GM12865 (cell line): ENCODE measurements at regions not wholly inside any gene's neighbourhood (a gene's known extent, or its start where the extent isn't known, plus 50 kb on each side); places are given as distances from the start of the nearest gene placed in this dataset.

ENCODE experiments used
- DNase-seq: peaks from one replicate; pipeline ENCODE4 v3.0.0; 2010; ENCODE audit warnings: low read depth
- H3K4me3 ChIP-seq: 2 replicates; pipeline ENCODE4 v1.5.1; 2011; ENCODE audit warnings: mild to moderate bottlenecking, low read depth, low read length, control low read depth
- CTCF ChIP-seq: IDR thresholded peaks from 2 replicates; pipeline ENCODE4 v1.5.1; 2011; ENCODE audit warnings: low read length, control low read depth, low read depth, inconsistent platforms; ENCODE audit not compliant: insufficient read depth; ENCODE audit errors: missing control alignments

- no peak for DNase-seq
- no peak overlapping the region for H3K4me3 ChIP-seq
- no peak for TF ChIP-seq CTCF
These were observed 1049.3 kb downstream of the NTRK3 start for GRCh38 chr15:87207251-87207650.

GRCh38 chr15:87201986-87202385 is 1054.6 kb downstream of the NTRK3 start:
- no peak for TF ChIP-seq CTCF
- DNase-seq, result no peak
- no peak overlapping the region for H3K4me3 ChIP-seq

- DNase-seq, result no peak
- H3K4me3 ChIP-seq, result no peak overlapping the region
- TF ChIP-seq CTCF, result no peak
These were observed 1056.4 kb downstream of the NTRK3 start for GRCh38 chr15:87200149-87200548.

- DNase-seq, result no peak
- no peak for TF ChIP-seq CTCF
- H3K4me3 ChIP-seq, result no peak overlapping the region
These were observed 1058.6 kb downstream of the NTRK3 start for GRCh38 chr15:87197981-87198380.

GRCh38 chr15:87196498-87196897 is 1060.0 kb downstream of the NTRK3 start:
- no peak for TF ChIP-seq CTCF

GRCh38 chr15:87193481-87193880 is 1063.1 kb downstream of the NTRK3 start:
- H3K4me3 ChIP-seq, result no peak overlapping the region
- no peak for DNase-seq
- no peak for TF ChIP-seq CTCF

More at GRCh38 chr15:87196498-87196897, 1060.0 kb downstream of the NTRK3 start:
- no peak overlapping the region for H3K4me3 ChIP-seq
- no peak for DNase-seq

GRCh38 chr15:87167706-87168105 is 1088.0 kb downstream of the AGBL1 start:
- no peak overlapping the region for H3K4me3 ChIP-seq
- no peak for DNase-seq
- no peak for TF ChIP-seq CTCF
